Rectal smooth muscle tissue (tissue), 1 donor: ENCODE measurements at regions not wholly inside any gene's neighbourhood (a gene's known extent, or its start where the extent isn't known, plus 50 kb on each side); places are given as distances from the start of the nearest gene placed in this dataset.
"Not testable (repeated sequence)": the region's sequence is repeated elsewhere in the genome, so short reads cannot be mapped to it uniquely, and the experiment has no call there.

Source experiments
- H3K27ac ChIP-seq: one replicate; pipeline ENCODE4 v1.7.0; 2013; ENCODE audit warnings: low read depth, low read length, inconsistent platforms
- H3K27me3 ChIP-seq: one replicate; pipeline ENCODE4 v1.7.0; 2013; ENCODE audit warnings: low read length; ENCODE audit not compliant: control insufficient read depth, insufficient read depth
- H3K36me3 ChIP-seq: one replicate; pipeline ENCODE4 v1.7.0; 2013; ENCODE audit warnings: low read length; ENCODE audit not compliant: control insufficient read depth, insufficient read depth
- H3K4me1 ChIP-seq: one replicate; pipeline ENCODE4 v1.7.0; 2013; ENCODE audit warnings: low read length; ENCODE audit not compliant: control insufficient read depth, insufficient read depth
- H3K4me3 ChIP-seq: one replicate; pipeline ENCODE4 v1.7.0; 2013; ENCODE audit warnings: low read length
- H3K9ac ChIP-seq: one replicate; pipeline ENCODE4 v1.7.0; 2013; ENCODE audit warnings: low read length

DNA sequence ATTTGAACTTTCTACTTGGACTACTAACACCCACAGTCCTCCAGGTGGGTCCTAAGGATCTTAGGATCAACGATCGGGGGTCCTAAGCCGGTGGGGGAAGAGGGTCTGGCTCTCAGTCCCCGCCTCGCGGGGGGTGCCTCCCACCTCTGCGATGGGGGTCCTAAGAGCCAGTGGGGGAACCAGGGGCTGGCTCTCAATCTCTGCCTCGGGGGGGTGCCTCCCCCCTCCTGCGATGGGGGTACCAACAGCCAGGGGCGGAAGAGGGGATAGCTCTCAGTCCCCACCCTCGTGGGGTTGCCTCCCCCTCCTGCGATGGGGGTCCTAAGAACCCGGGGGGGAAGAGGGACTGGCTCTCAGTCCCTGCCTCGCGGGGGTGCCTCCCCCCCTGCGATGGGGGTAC lies 165.3 kb downstream of the ATP6V0E2 start:
- not testable (repeated sequence) for H3K27me3 ChIP-seq, H3K36me3 ChIP-seq, H3K27ac ChIP-seq, H3K4me1 ChIP-seq, H3K4me3 ChIP-seq, H3K9ac ChIP-seq

GRCh38 chr7:150042281-150042680 lies 168.5 kb downstream of the ATP6V0E2 start:
- H3K4me3 ChIP-seq, H3K36me3 ChIP-seq, H3K9ac ChIP-seq, H3K4me1 ChIP-seq, H3K27me3 ChIP-seq, H3K27ac ChIP-seq: not testable (repeated sequence)

DNA sequence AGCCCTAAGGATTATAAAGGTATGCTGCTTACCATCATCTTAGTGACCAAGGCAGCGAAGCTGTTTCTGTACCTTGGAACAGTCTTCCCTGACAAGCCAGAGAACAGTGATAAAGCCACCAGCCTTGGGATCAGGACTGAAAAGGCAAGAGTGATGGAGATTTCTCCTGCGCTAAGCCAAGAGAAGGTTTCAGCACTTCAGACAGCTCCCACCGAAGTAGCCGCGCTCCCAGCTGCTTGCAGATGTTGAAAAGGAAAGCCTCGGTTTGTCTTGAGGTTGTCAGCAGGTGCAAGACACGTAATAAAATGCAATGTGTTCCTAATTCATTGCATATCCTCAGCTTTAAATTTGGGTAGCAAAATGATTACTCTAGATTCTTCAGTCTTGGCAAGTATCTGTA lies 171.0 kb downstream of the ATP6V0E2 start:
- H3K27ac ChIP-seq, result not testable (repeated sequence)

DNA sequence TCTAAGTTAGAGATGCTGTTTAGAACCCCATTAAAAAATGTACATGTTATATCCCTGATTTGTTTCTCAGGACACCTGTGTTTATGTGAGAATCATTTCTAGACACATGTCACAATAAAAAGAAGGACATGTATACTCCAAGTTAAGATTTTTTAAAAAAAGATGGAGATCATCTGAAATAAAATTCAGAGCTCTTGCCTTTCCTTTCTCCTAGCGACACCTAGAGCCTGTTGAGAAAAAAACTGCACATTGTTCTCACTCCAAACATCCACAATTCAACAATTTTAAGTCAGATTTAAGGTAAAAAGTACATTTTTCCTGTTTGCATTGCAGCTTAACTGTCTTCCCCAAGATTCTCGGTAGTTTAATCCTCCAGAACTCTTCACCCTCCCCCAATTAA lies 171.8 kb downstream of the ATP6V0E2 start:
- H3K4me1 ChIP-seq, H3K27ac ChIP-seq, H3K4me3 ChIP-seq, H3K27me3 ChIP-seq, H3K9ac ChIP-seq, H3K36me3 ChIP-seq: not testable (repeated sequence)

More for the DNA sequence above, 171.0 kb downstream of the ATP6V0E2 start:
- H3K4me1 ChIP-seq, H3K36me3 ChIP-seq, H3K9ac ChIP-seq, H3K27me3 ChIP-seq, H3K4me3 ChIP-seq: not testable (repeated sequence)

GRCh38 chr7:150046290-150047194 lies 172.8 kb downstream of the ATP6V0E2 start:
- not testable (repeated sequence) for H3K4me1 ChIP-seq, H3K9ac ChIP-seq, H3K4me3 ChIP-seq, H3K27ac ChIP-seq, H3K27me3 ChIP-seq, H3K36me3 ChIP-seq

GRCh38 chr7:150047329-150047728 lies 173.6 kb downstream of the ATP6V0E2 start:
- not testable (repeated sequence) for H3K27me3 ChIP-seq

DNA sequence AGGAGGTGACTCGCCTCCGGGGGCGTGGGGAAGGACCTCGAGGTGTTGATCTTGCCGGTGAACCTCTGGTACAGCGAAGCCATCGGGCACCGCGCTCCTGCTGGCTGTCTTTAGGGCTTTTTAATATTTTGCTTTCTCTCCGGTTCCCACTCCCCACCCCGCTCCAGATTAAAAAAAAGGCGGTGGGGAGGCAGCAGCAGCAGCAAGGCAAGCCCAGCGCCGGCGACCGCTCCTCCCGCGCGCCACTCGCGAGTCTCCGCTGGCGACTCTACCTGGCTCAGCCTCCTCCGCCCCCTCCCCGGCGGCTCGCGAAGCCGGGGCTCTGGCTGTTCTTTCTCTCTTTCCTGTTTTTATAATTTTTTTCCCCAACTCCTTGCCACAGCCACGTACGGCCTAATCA lies 174.0 kb downstream of the ATP6V0E2 start:
- H3K36me3 ChIP-seq, H3K9ac ChIP-seq, H3K27me3 ChIP-seq, H3K4me1 ChIP-seq, H3K27ac ChIP-seq: not testable (repeated sequence)
- H3K4me3 ChIP-seq, result peak overlapping the region; percentile 27

More at GRCh38 chr7:150047329-150047728, 173.6 kb downstream of the ATP6V0E2 start:
- not testable (repeated sequence) for H3K4me3 ChIP-seq, H3K36me3 ChIP-seq, H3K27ac ChIP-seq, H3K4me1 ChIP-seq, H3K9ac ChIP-seq

DNA sequence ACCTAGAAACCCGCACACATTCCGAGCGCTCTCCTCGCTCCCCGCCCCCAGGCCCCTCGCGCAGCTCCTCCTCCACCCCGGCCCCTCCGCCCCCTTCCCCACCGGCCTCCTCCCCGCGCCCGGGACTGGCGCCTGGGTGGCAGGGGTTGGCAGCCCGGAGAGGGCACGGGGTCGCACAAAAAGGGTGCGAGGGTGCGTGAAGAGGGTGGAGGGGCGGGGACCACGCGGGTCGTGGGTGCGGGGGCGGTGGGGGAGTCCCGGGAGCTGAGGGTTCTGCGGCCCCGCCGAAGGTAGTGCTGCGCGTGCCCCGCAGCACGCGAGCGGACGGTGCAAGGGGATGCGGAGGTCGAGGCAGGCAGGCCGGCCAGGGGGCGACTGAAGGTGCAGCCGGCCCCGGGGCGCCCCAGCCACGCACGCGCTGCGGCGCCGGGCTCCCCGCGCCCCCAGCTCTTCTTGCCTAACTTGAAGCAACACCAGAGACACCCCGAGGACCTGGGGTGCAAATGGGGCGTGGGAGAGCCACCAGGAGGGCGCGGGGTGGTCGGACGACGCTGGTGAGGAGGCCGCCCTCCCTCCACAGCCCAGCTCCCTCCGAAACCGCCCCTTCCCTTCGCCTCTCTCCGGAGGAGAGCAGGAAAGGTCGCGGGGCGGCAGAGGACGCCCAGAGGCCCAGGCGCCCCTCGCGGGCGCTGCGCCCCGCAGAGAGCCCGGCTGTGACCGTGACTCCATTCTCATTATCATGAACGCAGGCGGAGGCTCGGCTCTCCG lies 174.7 kb downstream of the ATP6V0E2 start:
- H3K4me3 ChIP-seq, result peak overlapping the region; percentile 44
- not testable (repeated sequence) for H3K27me3 ChIP-seq, H3K9ac ChIP-seq, H3K27ac ChIP-seq, H3K4me1 ChIP-seq, H3K36me3 ChIP-seq

GRCh38 chr7:150049012-150049655 lies 175.4 kb downstream of the ATP6V0E2 start:
- H3K4me3 ChIP-seq, H3K36me3 ChIP-seq, H3K27ac ChIP-seq, H3K9ac ChIP-seq, H3K4me1 ChIP-seq, H3K27me3 ChIP-seq: not testable (repeated sequence)

GRCh38 chr7:150053396-150053795 lies 179.6 kb downstream of the ATP6V0E2 start:
- not testable (repeated sequence) for H3K36me3 ChIP-seq, H3K27me3 ChIP-seq, H3K27ac ChIP-seq, H3K4me3 ChIP-seq, H3K9ac ChIP-seq, H3K4me1 ChIP-seq

GRCh38 chr7:150054242-150054641 lies 180.5 kb downstream of the ATP6V0E2 start:
- H3K4me1 ChIP-seq, result not testable (repeated sequence)

GRCh38 chr7:150060259-150061221 lies 186.8 kb downstream of the ATP6V0E2 start:
- not testable (repeated sequence) for H3K27me3 ChIP-seq, H3K27ac ChIP-seq, H3K36me3 ChIP-seq, H3K9ac ChIP-seq, H3K4me1 ChIP-seq, H3K4me3 ChIP-seq

More at GRCh38 chr7:150054242-150054641, 180.5 kb downstream of the ATP6V0E2 start:
- H3K9ac ChIP-seq, H3K36me3 ChIP-seq, H3K4me3 ChIP-seq, H3K27me3 ChIP-seq, H3K27ac ChIP-seq: not testable (repeated sequence)
